Heart left ventricle (tissue), 13 donors: ENCODE measurements at regions not wholly inside any gene's neighbourhood (a gene's known extent, or its start where the extent isn't known, plus 50 kb on each side); places are given as distances from the start of the nearest gene placed in this dataset.
"Not testable (repeated sequence)": the region's sequence is repeated elsewhere in the genome, so short reads cannot be mapped to it uniquely, and the experiment has no call there.

Source experiments
- CTCF ChIP-seq, 12 donors: fragments of 200-600 bp; sonication (generic) in 4 of 12; IDR thresholded peaks; one replicate each; pipeline versions ENCODE4 v1.5.0 to v1.8.0; 2018 to 2022; ENCODE audit warnings: antibody characterized with exemption in 12 of 12, mild to moderate bottlenecking in 5 of 12
- POLR2A ChIP-seq, 2 donors: fragments of 450-650 bp; IDR thresholded peaks; one replicate each; pipeline ENCODE4 v1.6.1; 2017; ENCODE audit warnings: antibody characterized with exemption in 2 of 2, mild to moderate bottlenecking in 2 of 2, moderate library complexity in 2 of 2
- donor health status: ischemic (EF 13 %, LVEDD 7.1; RV severe dilation, severe dysfunction).
- donor health status: DM: no; HTN: yes; CAD: no.
- donor health status: DM: no; HTN: no; CAD: no.
- donor health status: ischemic (EF 25% LVEDD 6.9; RV normal size, moderate dysfunction).
- donor health status: ischemic (EF 25% LVEDD 5.7; RV mildly dilated, moderate dysfunction).
- donor health status: ischemic (EF 35%, LVEDD 5.7; RV mildly dilated, moderate dysfunction).
- donor health status: nonischemic (EF 11% LVEDD 7.7; RV severe dilation, severe dysfunction).
- donor health status: DM: yes; HTN: yes; CAD: no.
- donor health status: PGD.
- donor health status: ischemic (EF 29% LVEDD 5.4; RV normal size, mild dysfunction).
- donor health status: nonischemic (EF 23%, LVEDD 6.1; RV moderate dilation, normal function).

GRCh38 chr5:118382931-118383330, 605.4 kb downstream of the DTWD2 start:
- not testable (repeated sequence) for TF ChIP-seq CTCF, POLR2A (IDR thresholded peaks at IDR 0.05)
